SK-N-SH (cell line): ENCODE measurements at regions not wholly inside any gene's neighbourhood (a gene's known extent, or its start where the extent isn't known, plus 50 kb on each side); places are given as distances from the start of the nearest gene placed in this dataset.

Experiments
- CTCF ChIA-PET: fragments of 300-600, 350-600 bp; formaldehyde crosslinking; extraction: SDS; loops from one replicate; lab custom pipeline; 2021; lab: Yijun Ruan, JAX
- POLR2A ChIA-PET: fragments of 350-600 bp; sonication (Branson Sonifier 250); formaldehyde crosslinking; extraction: SDS; loops from one replicate; lab custom pipeline; 2020; ENCODE audit warnings: antibody characterized with exemption, inconsistent platforms; lab: Yijun Ruan, JAX
- DNase-seq: peaks from one replicate; pipeline ENCODE4 v3.0.0; 2012
- H2AFZ ChIP-seq: fragments of 200-600 bp; sonication (generic); 2 replicates; pipeline ENCODE4 v1.8.1; 2016; ENCODE audit warnings: antibody characterized with exemption, mild to moderate bottlenecking, low read depth
- H3F3A ChIP-seq: fragments of 200-600 bp; sonication (generic); replicated peaks from 2 replicates; pipeline ENCODE3; 2016; ENCODE audit warnings: antibody characterized with exemption, mild to moderate bottlenecking; ENCODE audit not compliant: insufficient read depth
- H3K27ac ChIP-seq, 2 experiments: fragments of 200-500 bp in 1 of 2; fragments of 200-600 bp in 1 of 2; sonication (Bioruptor generic) in 1 of 2; sonication (generic), shearing (Covaris generic) in 1 of 2; 2 replicates each; pipeline versions ENCODE4 v1.5.1 to v1.6.1; 2014 to 2016; ENCODE audit warnings: low read depth in 2 of 2, inconsistent platforms in 1 of 2, low read length in 1 of 2, mild to moderate bottlenecking in 1 of 2, mixed read lengths in 1 of 2
- H3K27me3 ChIP-seq: fragments of 200-600 bp; sonication (generic), shearing (Covaris generic); 2 replicates; pipeline ENCODE4 v1.6.1; 2016; ENCODE audit warnings: mixed run types; ENCODE audit not compliant: insufficient read depth
- H3K36me3 ChIP-seq, 2 experiments: fragments of 200-500 bp in 1 of 2; fragments of 200-600 bp in 1 of 2; sonication (Bioruptor generic) in 1 of 2; sonication (generic) in 1 of 2; replicated peaks in 1 of 2; 2 replicates each; pipeline versions ENCODE3 to v1.5.1; 2014 to 2016; ENCODE audit warnings: low read length in 1 of 2, mild to moderate bottlenecking in 1 of 2; ENCODE audit not compliant: insufficient read depth in 2 of 2, control insufficient read depth in 1 of 2
- H3K4me1 ChIP-seq, 2 experiments: fragments of 200-500 bp in 1 of 2; fragments of 200-600 bp in 1 of 2; sonication (Bioruptor generic) in 1 of 2; sonication (generic), shearing (Covaris generic) in 1 of 2; 2 replicates each; pipeline versions ENCODE4 v1.5.1 to v1.6.1; 2014 to 2016; ENCODE audit warnings: low read depth in 1 of 2, low read length in 1 of 2, mixed run types in 1 of 2; ENCODE audit not compliant: insufficient read depth in 2 of 2, control insufficient read depth in 1 of 2
- H3K4me2 ChIP-seq: fragments of 200-600 bp; sonication (generic), shearing (Covaris generic); 2 replicates; pipeline ENCODE4 v1.6.1; 2017; ENCODE audit warnings: mixed run types
- H3K4me3 ChIP-seq, 2 experiments: fragments of 200-500 bp in 1 of 2; fragments of 200-600 bp in 1 of 2; sonication (Bioruptor generic) in 1 of 2; sonication (generic), shearing (Covaris generic) in 1 of 2; 2 replicates each; pipeline versions ENCODE4 v1.5.1 to v1.8.1; 2014 to 2016; ENCODE audit warnings: low read depth in 2 of 2, inconsistent platforms in 1 of 2, low read length in 1 of 2, mild to moderate bottlenecking in 1 of 2, mixed read lengths in 1 of 2, moderate library complexity in 1 of 2
- H3K79me2 ChIP-seq: fragments of 200-600 bp; sonication (generic); 2 replicates; pipeline ENCODE4 v1.8.1; 2017; ENCODE audit warnings: mild to moderate bottlenecking; ENCODE audit not compliant: insufficient read depth
- H3K9ac ChIP-seq: fragments of 200-600 bp; sonication (generic); 2 replicates; pipeline ENCODE4 v1.6.1; 2017; ENCODE audit warnings: mixed run types
- H3K9me2 ChIP-seq: fragments of 200-600 bp; sonication (generic); 2 replicates; pipeline ENCODE4 v1.6.1; 2017; ENCODE audit warnings: mixed run types
- H3K9me3 ChIP-seq: fragments of 200-600 bp; sonication (generic); 2 replicates; pipeline ENCODE4 v1.6.1; 2017; ENCODE audit warnings: mixed run types, mild to moderate bottlenecking, moderate library complexity
- H4K20me1 ChIP-seq: fragments of 200-600 bp; sonication (generic); 2 replicates; pipeline ENCODE4 v1.6.1; 2017; ENCODE audit warnings: mild to moderate bottlenecking, mixed run types; ENCODE audit not compliant: insufficient read depth
- CTCF ChIP-seq: fragments of 200-600 bp; sonication (generic); IDR thresholded peaks from 2 replicates; pipeline ENCODE4 v1.6.1; 2017; ENCODE audit warnings: antibody characterized with exemption, mild to moderate bottlenecking, moderate library complexity
- ELF1 ChIP-seq: IDR thresholded peaks from 2 replicates; pipeline ENCODE4 v1.4.0; 2012
- EZH2phosphoT487 ChIP-seq: fragments of 200-600 bp; sonication (generic); IDR thresholded peaks from 2 replicates; pipeline ENCODE4 v1.6.1; 2017; ENCODE audit warnings: low read depth, mixed run types, mild to moderate bottlenecking, antibody characterized with exemption, moderate library complexity, borderline replicate concordance
- FOSL2 ChIP-seq: IDR thresholded peaks from 2 replicates; pipeline ENCODE4 v1.4.0; 2012; ENCODE audit warnings: low read depth, mild to moderate bottlenecking, moderate library complexity, borderline replicate concordance
- MEF2A ChIP-seq: IDR thresholded peaks from 2 replicates; pipeline ENCODE4 v1.4.0; 2012; ENCODE audit warnings: low read depth, borderline replicate concordance
- MXI1 ChIP-seq: IDR thresholded peaks from 2 replicates; pipeline ENCODE4 v1.6.1; 2012; ENCODE audit warnings: mild to moderate bottlenecking, low read depth, low read length, improper control_type of control experiment
- NRF1 ChIP-seq: IDR thresholded peaks from 2 replicates; pipeline ENCODE4 v1.6.1; 2012; ENCODE audit warnings: low read depth, mild to moderate bottlenecking, low read length
- REST ChIP-seq: IDR thresholded peaks from 2 replicates; pipeline ENCODE4 v1.6.1; 2012; ENCODE audit warnings: mild to moderate bottlenecking, low read depth, low read length, moderate library complexity
- SIN3A ChIP-seq: IDR thresholded peaks from 2 replicates; pipeline ENCODE4 v1.6.1; 2012; ENCODE audit warnings: low read depth, mild to moderate bottlenecking, low read length, moderate library complexity, borderline replicate concordance
- TAF1 ChIP-seq: IDR thresholded peaks from 2 replicates; pipeline ENCODE4 v1.6.1; 2012; ENCODE audit warnings: low read depth, mild to moderate bottlenecking, low read length, moderate library complexity, borderline replicate concordance
- USF1 ChIP-seq: IDR thresholded peaks from 2 replicates; pipeline ENCODE4 v1.4.0; 2012; ENCODE audit warnings: low read depth, borderline replicate concordance
- USF2 ChIP-seq: fragments of 150-350 bp; IDR thresholded peaks from 2 replicates; pipeline ENCODE4 v1.6.1; 2017; ENCODE audit warnings: antibody characterized with exemption, low read length, low read depth, borderline replicate concordance
- YY1 ChIP-seq: IDR thresholded peaks from 2 replicates; pipeline ENCODE4 v1.4.0; 2012; ENCODE audit warnings: low read depth, mild to moderate bottlenecking
- ZBTB33 ChIP-seq: IDR thresholded peaks from 2 replicates; pipeline ENCODE4 v1.4.0; 2012; ENCODE audit warnings: low read depth, borderline replicate concordance
- WGBS: methylation state at CpG from one replicate; pipeline ENCODE4 v1.1.6; 2017; ENCODE audit warnings: low lambda C conversion rate; 5-methylcytosine and 5-hydroxymethylcytosine counted together

GRCh38 chr16:8063159-8063558 is 527.2 kb downstream of the TMEM114 start (continued):
- TF ChIP-seq ZBTB33 (no peak), FOSL2 (no peak)

GRCh38 chr16:8062677-8063076 is 527.6 kb downstream of the TMEM114 start:
- H3K4me1 ChIP-seq = no peaks in the 10 kb centered on the region
- H2AFZ ChIP-seq = no peak overlapping the region
- no peak overlapping the region for H3K9ac ChIP-seq
- no peaks in the 10 kb centered on the region for H3K36me3 ChIP-seq
- no peak for TF ChIP-seq USF2
- no peak for TF ChIP-seq EZH2phosphoT487
- no peak for TF ChIP-seq MXI1
- TF ChIP-seq ELF1 = no peak
- H4K20me1 ChIP-seq = no peaks in the 10 kb centered on the region
- H3K27ac ChIP-seq = no peak overlapping the region
- POLR2A ChIA-PET = no interaction called here
- H3K4me2 ChIP-seq = no peak overlapping the region
- no peak for DNase-seq
- H3K9me2 ChIP-seq = no peaks in the 10 kb centered on the region
- no peak overlapping the region for H3K4me3 ChIP-seq
- H3F3A ChIP-seq = no peaks in the 10 kb centered on the region
- no peaks in the 10 kb centered on the region for H3K79me2 ChIP-seq
- WGBS = 18% methylated on average over 9 of the region's 9 CpGs
- CTCF ChIA-PET = no interaction called here
- no peaks in the 10 kb centered on the region for H3K27me3 ChIP-seq
- H3K9me3 ChIP-seq = no peaks in the 10 kb centered on the region

GRCh38 chr16:8055761-8056160 is 534.5 kb downstream of the TMEM114 start:
- Histone ChIP-seq H3K79me2 (no peaks in the 10 kb centered on the region), H3K27me3 (no peaks in the 10 kb centered on the region), H4K20me1 (no peaks in the 10 kb centered on the region), H3F3A (no peaks in the 10 kb centered on the region), H3K9me3 (no peaks in the 10 kb centered on the region), H3K4me2 (no peak overlapping the region), H3K27ac (no peak overlapping the region), H2AFZ (no peak overlapping the region), H3K4me3 (no peak overlapping the region), H3K36me3 (no peaks in the 10 kb centered on the region), H3K9me2 (no peaks in the 10 kb centered on the region), H3K4me1 (no peaks in the 10 kb centered on the region), H3K9ac (no peak overlapping the region)
- no peak for DNase-seq
- 16% methylated on average over 4 of the region's 4 CpGs for WGBS
- TF ChIP-seq FOSL2 = no peak
- no peak for TF ChIP-seq SIN3A
- no peak for TF ChIP-seq EZH2phosphoT487
- no peak for TF ChIP-seq MEF2A
- TF ChIP-seq ELF1 = no peak
- no peak for TF ChIP-seq CTCF
- no peak for TF ChIP-seq YY1
- TF ChIP-seq TAF1 = no peak
- TF ChIP-seq USF1 = no peak
- no peak for TF ChIP-seq REST
- TF ChIP-seq USF2 = no peak
- no peak for TF ChIP-seq NRF1
- POLR2A ChIA-PET = no interaction called here
- CTCF ChIA-PET = no interaction called here
